ENCODE measurements at regions not wholly inside any gene's neighbourhood (a gene's known extent, or its start where the extent isn't known, plus 50 kb on each side); places are given as distances from the start of the nearest gene placed in this dataset.
"Not testable (repeated sequence)": the region's sequence is repeated elsewhere in the genome, so short reads cannot be mapped to it uniquely, and the experiment has no call there.

DNA sequence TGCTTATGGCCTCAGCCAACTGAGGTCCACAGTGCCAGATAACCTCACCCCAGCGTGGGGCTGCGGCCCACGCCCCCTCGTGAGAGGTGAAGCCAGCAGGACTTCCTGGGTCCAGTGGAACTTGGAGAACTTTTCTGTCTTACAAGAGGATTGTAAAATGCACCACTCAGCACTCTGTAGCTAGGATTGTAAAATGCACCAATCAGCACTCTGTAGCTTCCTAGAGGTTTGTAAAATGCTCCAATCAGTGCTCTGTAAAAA lies 109.1 kb downstream of the AKAP11 start:
- no peaks in the 10 kb centered on the region for H3K9me1 ChIP-seq (ENCODE audit: control insufficient read depth, extremely low read depth, insufficient read depth, low read length)
- DNase-seq (ENCODE audit: low read depth, low spot score), result no peak
- FAIRE-seq, result no peak
- no peak overlapping the region for H3K4me3 ChIP-seq (ENCODE audit: control insufficient read depth in 2 of 3, extremely low read depth in 1 of 3, insufficient read depth in 2 of 3, low read depth in 1 of 3, low read length in 3 of 3)
- H2AFZ ChIP-seq (ENCODE audit: control insufficient read depth, low read length), result no peak overlapping the region
- no peaks in the 10 kb centered on the region for H4K20me1 ChIP-seq (ENCODE audit: control insufficient read depth, extremely low read depth, insufficient read depth, low read length)
- H3K4me1 ChIP-seq (ENCODE audit: control insufficient read depth, extremely low read depth, insufficient read depth, low read length), result no peaks in the 10 kb centered on the region
- no peaks in the 10 kb centered on the region for H3K27me3 ChIP-seq (ENCODE audit: control insufficient read depth, extremely low read depth, insufficient read depth, low read length)
- no peaks in the 10 kb centered on the region for H3K79me2 ChIP-seq (ENCODE audit: control insufficient read depth, insufficient read depth, low read length)
- H3K27ac ChIP-seq (ENCODE audit: control insufficient read depth, insufficient read depth, low read length), result no peak overlapping the region
- H3K36me3 ChIP-seq (ENCODE audit: control insufficient read depth in 2 of 2, extremely low read depth in 1 of 2, insufficient read depth in 2 of 2, low read length in 2 of 2), result no peaks in the 10 kb centered on the region
- TF ChIP-seq, protein P1, sequence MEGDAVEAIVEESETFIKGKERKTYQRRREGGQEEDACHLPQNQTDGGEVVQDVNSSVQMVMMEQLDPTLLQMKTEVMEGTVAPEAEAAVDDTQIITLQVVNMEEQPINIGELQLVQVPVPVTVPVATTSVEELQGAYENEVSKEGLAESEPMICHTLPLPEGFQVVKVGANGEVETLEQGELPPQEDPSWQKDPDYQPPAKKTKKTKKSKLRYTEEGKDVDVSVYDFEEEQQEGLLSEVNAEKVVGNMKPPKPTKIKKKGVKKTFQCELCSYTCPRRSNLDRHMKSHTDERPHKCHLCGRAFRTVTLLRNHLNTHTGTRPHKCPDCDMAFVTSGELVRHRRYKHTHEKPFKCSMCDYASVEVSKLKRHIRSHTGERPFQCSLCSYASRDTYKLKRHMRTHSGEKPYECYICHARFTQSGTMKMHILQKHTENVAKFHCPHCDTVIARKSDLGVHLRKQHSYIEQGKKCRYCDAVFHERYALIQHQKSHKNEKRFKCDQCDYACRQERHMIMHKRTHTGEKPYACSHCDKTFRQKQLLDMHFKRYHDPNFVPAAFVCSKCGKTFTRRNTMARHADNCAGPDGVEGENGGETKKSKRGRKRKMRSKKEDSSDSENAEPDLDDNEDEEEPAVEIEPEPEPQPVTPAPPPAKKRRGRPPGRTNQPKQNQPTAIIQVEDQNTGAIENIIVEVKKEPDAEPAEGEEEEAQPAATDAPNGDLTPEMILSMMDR (optimal IDR thresholded peaks at IDR 0.05 in 1 of 3, IDR thresholded peaks at IDR 0.05 in 1 of 3, conservative IDR thresholded peaks at IDR 0.05 in 1 of 3; ENCODE audit: extremely low read depth in 1 of 3, insufficient read depth in 2 of 3, low read length in 3 of 3), result no peak
- no peak for TF ChIP-seq EZH2 (IDR thresholded peaks at IDR 0.05; ENCODE audit: low read length)
- no peaks in the 10 kb centered on the region for H3K9me3 ChIP-seq (ENCODE audit: control insufficient read depth, low read depth, low read length)
- H3K9ac ChIP-seq (ENCODE audit: control insufficient read depth, extremely low read depth, insufficient read depth, low read length), result no peak overlapping the region
- dilution Hi-C loops (cut with MboI; ENCODE audit: extremely low pct_ligation_motif_present, low sequenced_read_pairs), result no loop called here
- H3K4me2 ChIP-seq (ENCODE audit: control insufficient read depth, extremely low read depth, insufficient read depth, low read depth, low read length), result no peak overlapping the region

DNA sequence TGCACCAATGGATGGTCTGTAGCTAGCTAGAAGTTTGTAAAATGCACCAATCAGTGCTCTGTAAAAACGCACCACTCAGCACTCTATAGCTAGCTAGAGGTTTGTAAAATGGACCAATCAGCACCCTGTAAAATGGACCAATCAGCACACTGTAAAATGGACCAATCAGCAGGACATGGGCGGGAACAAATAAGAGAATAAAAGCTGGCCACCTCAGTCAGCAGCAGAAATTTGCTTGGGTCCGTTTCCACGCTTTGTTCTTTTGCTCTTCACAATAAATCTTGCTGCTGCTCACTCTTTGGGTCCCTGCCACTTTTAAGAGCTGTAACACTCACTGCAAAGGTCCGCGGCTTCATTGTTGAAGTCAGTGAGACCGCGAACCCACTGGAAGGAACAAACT lies 109.5 kb downstream of the AKAP11 start:
- H3K79me2 ChIP-seq (ENCODE audit: control insufficient read depth, insufficient read depth, low read length); H3K4me2 ChIP-seq (ENCODE audit: control insufficient read depth, extremely low read depth, insufficient read depth, low read depth, low read length); dilution Hi-C loops (cut with MboI; ENCODE audit: extremely low pct_ligation_motif_present, low sequenced_read_pairs); H3K4me3 ChIP-seq (ENCODE audit: control insufficient read depth in 2 of 3, extremely low read depth in 1 of 3, insufficient read depth in 2 of 3, low read depth in 1 of 3, low read length in 3 of 3); FAIRE-seq; H3K36me3 ChIP-seq (ENCODE audit: control insufficient read depth in 2 of 2, extremely low read depth in 1 of 2, insufficient read depth in 2 of 2, low read length in 2 of 2); H2AFZ ChIP-seq (ENCODE audit: control insufficient read depth, low read length); H4K20me1 ChIP-seq (ENCODE audit: control insufficient read depth, extremely low read depth, insufficient read depth, low read length); H3K27ac ChIP-seq (ENCODE audit: control insufficient read depth, insufficient read depth, low read length); H3K9ac ChIP-seq (ENCODE audit: control insufficient read depth, extremely low read depth, insufficient read depth, low read length); H3K9me1 ChIP-seq (ENCODE audit: control insufficient read depth, extremely low read depth, insufficient read depth, low read length); DNase-seq (ENCODE audit: low read depth, low spot score); H3K9me3 ChIP-seq (ENCODE audit: control insufficient read depth, low read depth, low read length); H3K4me1 ChIP-seq (ENCODE audit: control insufficient read depth, extremely low read depth, insufficient read depth, low read length); H3K27me3 ChIP-seq (ENCODE audit: control insufficient read depth, extremely low read depth, insufficient read depth, low read length): not testable (repeated sequence)

DNA sequence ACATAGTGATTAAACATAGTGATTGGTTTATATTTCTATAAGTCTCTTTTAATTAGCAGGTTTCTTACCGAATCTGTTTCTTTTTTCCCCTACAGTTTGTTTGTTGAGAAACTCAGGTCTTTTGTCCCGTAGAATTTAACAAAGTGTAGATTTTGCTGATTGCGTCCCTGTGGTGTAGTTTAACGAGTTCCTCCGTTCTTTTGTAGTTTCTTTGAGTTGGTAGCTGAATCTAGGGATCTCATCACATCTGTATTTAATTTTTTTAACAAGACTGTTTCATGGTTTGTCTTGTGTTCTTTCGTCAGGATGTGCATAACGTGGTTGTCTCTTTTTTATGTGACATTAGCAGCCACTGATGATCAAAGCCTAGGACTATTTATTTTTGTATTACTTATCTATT lies 111.1 kb downstream of the AKAP11 start:
- H3K27ac ChIP-seq (ENCODE audit: control insufficient read depth, insufficient read depth, low read length), result no peak overlapping the region
- H3K9ac ChIP-seq (ENCODE audit: control insufficient read depth, extremely low read depth, insufficient read depth, low read length), result no peak overlapping the region
- H2AFZ ChIP-seq (ENCODE audit: control insufficient read depth, low read length), result no peak overlapping the region
- no peak for DNase-seq (ENCODE audit: low read depth, low spot score)
- no peak overlapping the region for H3K4me2 ChIP-seq (ENCODE audit: control insufficient read depth, extremely low read depth, insufficient read depth, low read depth, low read length)
- H4K20me1 ChIP-seq (ENCODE audit: control insufficient read depth, extremely low read depth, insufficient read depth, low read length), result no peaks in the 10 kb centered on the region
- no peaks in the 10 kb centered on the region for H3K79me2 ChIP-seq (ENCODE audit: control insufficient read depth, insufficient read depth, low read length)
- dilution Hi-C loops (cut with MboI; ENCODE audit: extremely low pct_ligation_motif_present, low sequenced_read_pairs), result no loop called here
- FAIRE-seq, result no peak
- no peak overlapping the region for H3K4me3 ChIP-seq (ENCODE audit: control insufficient read depth in 2 of 3, extremely low read depth in 1 of 3, insufficient read depth in 2 of 3, low read depth in 1 of 3, low read length in 3 of 3)
- H3K9me3 ChIP-seq (ENCODE audit: control insufficient read depth, low read depth, low read length), result no peaks in the 10 kb centered on the region
- no peaks in the 10 kb centered on the region for H3K27me3 ChIP-seq (ENCODE audit: control insufficient read depth, extremely low read depth, insufficient read depth, low read length)
- H3K9me1 ChIP-seq (ENCODE audit: control insufficient read depth, extremely low read depth, insufficient read depth, low read length), result no peaks in the 10 kb centered on the region
- no peaks in the 10 kb centered on the region for H3K36me3 ChIP-seq (ENCODE audit: control insufficient read depth in 2 of 2, extremely low read depth in 1 of 2, insufficient read depth in 2 of 2, low read length in 2 of 2)
- TF ChIP-seq EZH2 (IDR thresholded peaks at IDR 0.05; ENCODE audit: low read length), result no peak
- TF ChIP-seq, protein P1 (optimal IDR thresholded peaks at IDR 0.05 in 1 of 3, IDR thresholded peaks at IDR 0.05 in 1 of 3, conservative IDR thresholded peaks at IDR 0.05 in 1 of 3; ENCODE audit: extremely low read depth in 1 of 3, insufficient read depth in 2 of 3, low read length in 3 of 3), result no peak
- H3K4me1 ChIP-seq (ENCODE audit: control insufficient read depth, extremely low read depth, insufficient read depth, low read length), result no peaks in the 10 kb centered on the region

All from keratinocyte (primary cell).